Endothelial cell of umbilical vein (primary cell): ENCODE measurements at regions not wholly inside any gene's neighbourhood (a gene's known extent, or its start where the extent isn't known, plus 50 kb on each side); places are given as distances from the start of the nearest gene placed in this dataset.

Experiments
- BruUV-seq: library from RNA; stranded (reverse); fragments of 400-500 nt; replicated peaks from 2 replicates; lab custom pipeline; 2021; lab: Mats Ljungman, UMichigan
- CTCF ChIA-PET: fragments of 300-600, 350-600 bp; sonication (Branson Sonifier 250); formaldehyde crosslinking; loops from one replicate; lab custom pipeline; 2021; ENCODE audit warnings: antibody characterized with exemption, inconsistent platforms; lab: Charles Lee
- POLR2A ChIA-PET: fragments of 300-600, 350-600 bp; sonication (Branson Sonifier 250); formaldehyde crosslinking; loops from one replicate; lab custom pipeline; 2021; ENCODE audit warnings: antibody characterized with exemption, inconsistent platforms; lab: Charles Lee
- DNase-seq: peaks from one replicate; pipeline ENCODE4 v3.0.0-alpha.2; 2011; ENCODE audit warnings: low read depth, low spot score
- FAIRE-seq: peaks from 2 replicates; lab custom pipeline; 2011; peaks lifted over from hg19 to GRCh38; lab: Jason Lieb, UNC
- H2AFZ ChIP-seq: 2 replicates; pipeline ENCODE4 v1.6.0; 2012; ENCODE audit warnings: low read depth, low read length, control low read depth, inconsistent platforms
- H3K27ac ChIP-seq: 2 replicates; pipeline ENCODE4 v1.5.1; 2011; ENCODE audit warnings: low read depth, mild to moderate bottlenecking, control low read depth, low read length, moderate library complexity; ENCODE audit not compliant: insufficient read depth
- H3K27me3 ChIP-seq, 2 experiments: 2 replicates each; pipeline versions ENCODE4 v1.6.0 to v1.6.1; 2011; ENCODE audit warnings: low read length in 2 of 2, mixed read lengths in 1 of 2; ENCODE audit not compliant: control insufficient read depth in 2 of 2, insufficient read depth in 2 of 2
- H3K36me3 ChIP-seq, 2 experiments: 2 replicates in 1 of 2; 3 replicates in 1 of 2; pipeline ENCODE4 v1.5.1; 2011; ENCODE audit warnings: low read length in 2 of 2, mild to moderate bottlenecking in 1 of 2, moderate library complexity in 1 of 2; ENCODE audit not compliant: control insufficient read depth in 2 of 2, insufficient read depth in 2 of 2; ENCODE audit errors: extremely low read depth in 1 of 2
- H3K4me1 ChIP-seq: 3 replicates; pipeline ENCODE4 v1.5.1; 2011; ENCODE audit warnings: mild to moderate bottlenecking, low read length; ENCODE audit not compliant: control insufficient read depth, insufficient read depth; ENCODE audit errors: extremely low read depth
- H3K4me2 ChIP-seq: 2 replicates; pipeline ENCODE4 v1.6.1; 2011; ENCODE audit warnings: low read length, control low read depth, mixed read lengths; ENCODE audit not compliant: insufficient read depth
- H3K4me3 ChIP-seq, 3 experiments: fragments of 200-600 bp in 1 of 3; sonication (generic), shearing (Covaris generic) in 1 of 3; replicated peaks in 1 of 3; 2 replicates each; pipeline ENCODE4 v1.5.1; 2011 to 2016; ENCODE audit warnings: control low read depth in 3 of 3, low read length in 3 of 3, mild to moderate bottlenecking in 2 of 3, inconsistent platforms in 1 of 3, low read depth in 1 of 3, moderate library complexity in 1 of 3; ENCODE audit not compliant: insufficient read depth in 1 of 3
- H3K79me2 ChIP-seq: 2 replicates; pipeline ENCODE4 v1.6.0; 2012; ENCODE audit warnings: low read length, inconsistent platforms; ENCODE audit not compliant: control insufficient read depth, insufficient read depth
- H3K9ac ChIP-seq: replicated peaks from 2 replicates; pipeline ENCODE3; 2011; ENCODE audit warnings: low read length, control low read depth; ENCODE audit not compliant: insufficient read depth; ENCODE audit errors: extremely low read depth
- H3K9me1 ChIP-seq: replicated peaks from 3 replicates; pipeline ENCODE4 v1.6.0; 2011; ENCODE audit warnings: mild to moderate bottlenecking, low read length; ENCODE audit not compliant: control insufficient read depth, insufficient read depth; ENCODE audit errors: extremely low read depth
- H3K9me3 ChIP-seq: replicated peaks from 2 replicates; pipeline ENCODE4 v1.5.1; 2012; ENCODE audit warnings: low read length, inconsistent platforms; ENCODE audit not compliant: control insufficient read depth, insufficient read depth
- H4K20me1 ChIP-seq: replicated peaks from 2 replicates; pipeline ENCODE3; 2011; ENCODE audit warnings: mild to moderate bottlenecking, low read length; ENCODE audit not compliant: control insufficient read depth, insufficient read depth; ENCODE audit errors: extremely low read depth
- CTCF ChIP-seq, 2 donors: IDR thresholded peaks; 1 replicate in 1 of 2; 2 replicates in 1 of 2; pipeline ENCODE4 v1.5.1; 2011; ENCODE audit warnings: low read length in 2 of 2, mild to moderate bottlenecking in 2 of 2, moderate library complexity in 2 of 2, control low read depth in 1 of 2, inconsistent platforms in 1 of 2, low read depth in 1 of 2; ENCODE audit not compliant: insufficient read depth in 1 of 2; ENCODE audit errors: extremely low read depth in 1 of 2
- EZH2 ChIP-seq: IDR thresholded peaks from 2 replicates; pipeline ENCODE4 v1.6.1; 2012; ENCODE audit warnings: borderline replicate concordance, low read depth, mild to moderate bottlenecking, moderate library complexity, low read length, inconsistent platforms; ENCODE audit not compliant: severe bottlenecking
- FOS ChIP-seq: IDR thresholded peaks from 2 replicates; pipeline ENCODE4 v1.6.1; 2011; ENCODE audit warnings: mild to moderate bottlenecking, low read length, moderate library complexity, borderline replicate concordance; ENCODE audit not compliant: insufficient read depth
- GATA2 ChIP-seq: IDR thresholded peaks from 2 replicates; pipeline ENCODE4 v1.7.0; 2011; ENCODE audit warnings: low read depth, mild to moderate bottlenecking, moderate library complexity, mixed read lengths, low read length; ENCODE audit not compliant: insufficient read length, insufficient read depth
- JUN ChIP-seq: IDR thresholded peaks from 2 replicates; pipeline ENCODE4 v1.6.1; 2011; ENCODE audit warnings: borderline replicate concordance, low read depth; ENCODE audit not compliant: insufficient read length, insufficient read depth
- MAX ChIP-seq: IDR thresholded peaks from 2 replicates; pipeline ENCODE4 v1.6.1; 2011; ENCODE audit not compliant: insufficient read depth, insufficient read length
- MYC ChIP-seq: IDR thresholded peaks from one replicate; pipeline ENCODE4 v1.6.1; 2011; ENCODE audit warnings: mild to moderate bottlenecking, low read depth, low read length
- POLR2A ChIP-seq: IDR thresholded peaks from 2 replicates; pipeline ENCODE4 v1.6.1; 2012; ENCODE audit warnings: low read depth, mild to moderate bottlenecking, control low read depth, low read length
- POLR2AphosphoS5 ChIP-seq: IDR thresholded peaks from 2 replicates; pipeline ENCODE4 v1.6.1; 2012; ENCODE audit warnings: low read depth, mild to moderate bottlenecking, control low read depth, low read length, moderate library complexity; ENCODE audit not compliant: insufficient read depth
- dilution Hi-C: fragments of 300-500 bp; cut with MboI; formaldehyde crosslinking; loops from one replicate; pipeline ENCODE4 v1.15.0; 2019; ENCODE audit warnings: low sequenced_read_pairs; ENCODE audit not compliant: extremely low pct_ligation_motif_present
- intact Hi-C: fragments of 100-400 bp; cut with micrococcal nuclease; formaldehyde crosslinking; loops from one replicate; pipeline ENCODE4 v1.10.0; 2022

DNA sequence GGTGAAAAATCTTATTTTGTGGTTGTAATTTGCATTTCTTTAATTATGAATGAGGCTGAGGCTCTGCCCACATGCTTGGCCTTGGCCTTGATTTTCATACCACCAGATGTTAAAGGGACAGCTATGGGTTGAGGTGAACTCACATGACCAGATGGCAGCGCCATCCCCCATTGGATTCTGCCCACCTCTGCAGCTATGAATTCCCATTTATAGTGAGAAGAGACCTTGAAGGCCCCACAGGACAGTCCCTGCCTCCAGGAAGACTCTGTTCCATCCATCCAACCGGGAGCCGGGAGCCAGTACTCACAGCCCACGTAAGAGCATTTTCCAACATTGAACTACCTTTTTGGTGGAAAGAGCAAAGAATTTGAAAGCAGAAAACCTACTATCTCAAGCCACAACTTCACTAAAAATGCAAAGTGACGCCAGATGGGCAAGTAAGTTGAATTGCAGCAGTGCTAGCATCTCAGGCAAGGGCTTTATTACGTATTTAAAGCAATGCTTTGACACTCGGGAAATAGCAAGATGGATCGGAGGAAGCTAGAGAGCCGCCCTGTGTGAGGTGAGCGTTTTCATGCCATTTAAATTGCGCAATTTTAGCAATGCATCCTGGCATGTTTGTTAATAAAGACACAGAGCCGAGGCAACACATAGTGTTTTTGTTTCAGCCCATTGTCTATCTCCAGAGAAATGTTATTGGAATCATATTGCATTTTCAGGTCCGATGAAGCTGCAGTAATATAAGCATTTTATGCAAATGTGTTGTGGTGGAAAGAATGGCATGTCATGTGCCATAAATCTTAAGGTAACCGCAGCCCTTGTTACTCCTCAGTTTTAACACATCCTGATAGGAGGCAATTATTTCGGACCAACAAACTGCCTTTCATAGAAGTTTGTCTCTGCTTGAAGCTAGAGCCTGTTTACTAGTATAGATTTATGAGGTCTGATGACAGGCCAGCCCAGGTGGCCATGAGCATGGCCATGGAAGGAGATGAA lies 273.4 kb upstream of the TNRC6C start:
- TF ChIP-seq JUN (no peak), POLR2A (no peak), MYC (no peak), POLR2AphosphoS5 (no peak), CTCF (IDR thresholded peaks at IDR 0.05; ENCODE audit: extremely low read depth in 1 of 2, insufficient read depth in 1 of 2, low read depth in 1 of 2, low read length in 2 of 2) (no peak), GATA2 (no peak), MAX (no peak), EZH2 (no peak), FOS (no peak)
- no peaks in the 10 kb centered on the region for H3K27me3 ChIP-seq
- no TSS peak for BruUV-seq
- H3K79me2 ChIP-seq: no peaks in the 10 kb centered on the region
- H3K27ac ChIP-seq: no peak overlapping the region
- intact Hi-C loops: no loop called here
- H3K4me1 ChIP-seq: no peaks in the 10 kb centered on the region
- no peak overlapping the region for H3K4me2 ChIP-seq
- no peaks in the 10 kb centered on the region for H4K20me1 ChIP-seq
- no peak for DNase-seq
- H3K9me3 ChIP-seq: no peaks in the 10 kb centered on the region
- no peak for FAIRE-seq
- H3K9ac ChIP-seq: no peak overlapping the region
- H3K4me3 ChIP-seq: no peak overlapping the region
- H3K9me1 ChIP-seq: no peaks in the 10 kb centered on the region
- ChIA-PET POLR2A (no interaction called here), CTCF (no interaction called here)
- H3K36me3 ChIP-seq: no peaks in the 10 kb centered on the region
- no peak overlapping the region for H2AFZ ChIP-seq
- dilution Hi-C loops: no loop called here
